K562 (cell line): ENCODE measurements at regions not wholly inside any gene's neighbourhood (a gene's known extent, or its start where the extent isn't known, plus 50 kb on each side); places are given as distances from the start of the nearest gene placed in this dataset.

Experiments
- ATAC-seq: fragments of 200-7000 bp; cut with Tn5 transposase; 3 replicates; pipeline ENCODE4 v1.9.1; 2020; ENCODE audit warnings: moderate library complexity
- BruUV-seq: library from RNA; stranded (reverse); fragments of 400-500 nt; replicated peaks from 2 replicates; lab custom pipeline; 2021; lab: Mats Ljungman, UMichigan
- CTCF ChIA-PET: fragments of 300-600 bp; formaldehyde crosslinking; extraction: SDS; loops from one replicate; lab custom pipeline; 2021; ENCODE audit warnings: low intra/inter-chr PET ratio; lab: Yijun Ruan, JAX
- POLR2A ChIA-PET: fragments of 300-600, 350-650 bp; sonication (Branson Sonifier 250); formaldehyde crosslinking; extraction: SDS; loops from one replicate; lab custom pipeline; 2021; ENCODE audit warnings: antibody characterized with exemption, inconsistent platforms; lab: Yijun Ruan, JAX
- DNase-seq, 4 experiments: peaks; one replicate each; pipeline versions ENCODE4 v3.0.0 to v3.0.0-alpha.2; 2011 to 2018; ENCODE audit warnings: low spot score in 3 of 4, mixed read lengths in 3 of 4; ENCODE audit errors: extremely low read depth in 1 of 4
- FAIRE-seq: peaks from 2 replicates; lab custom pipeline; 2011; peaks lifted over from hg19 to GRCh38; lab: Jason Lieb, UNC
- H2AFZ ChIP-seq: 2 replicates; pipeline ENCODE4 v1.6.0; 2011; ENCODE audit warnings: low read depth, low read length, control low read depth, inconsistent platforms
- H3K27ac ChIP-seq: fragments of 200-600 bp; 3 replicates; pipeline ENCODE4 v1.8.0; 2011; ENCODE audit warnings: low read depth, mild to moderate bottlenecking, control low read depth, inconsistent platforms, low read length, moderate library complexity, mixed read lengths; ENCODE audit errors: extremely low read depth
- H3K27me3 ChIP-seq, 2 experiments: fragments of 300-600 bp in 1 of 2; 2 replicates in 1 of 2; 3 replicates in 1 of 2; pipeline versions ENCODE4 v1.6.0 to v1.8.0; 2011; ENCODE audit warnings: inconsistent platforms in 2 of 2, low read length in 2 of 2, mild to moderate bottlenecking in 1 of 2, mixed read lengths in 1 of 2, moderate library complexity in 1 of 2; ENCODE audit not compliant: control insufficient read depth in 2 of 2, insufficient read depth in 2 of 2
- H3K36me3 ChIP-seq: fragments of 300-600 bp; 3 replicates; pipeline ENCODE4 v1.8.0; 2011; ENCODE audit warnings: mild to moderate bottlenecking, low read length, inconsistent platforms; ENCODE audit not compliant: control insufficient read depth, insufficient read depth
- H3K4me1 ChIP-seq, 2 experiments: fragments of 200-600 bp in 1 of 2; replicated peaks in 1 of 2; 2 replicates in 1 of 2; 3 replicates in 1 of 2; pipeline versions ENCODE4 v1.5.1 to v1.8.0; 2011; ENCODE audit warnings: inconsistent platforms in 2 of 2, low read length in 2 of 2, mild to moderate bottlenecking in 1 of 2, mixed read lengths in 1 of 2, moderate library complexity in 1 of 2; ENCODE audit not compliant: control insufficient read depth in 2 of 2, insufficient read depth in 2 of 2
- H3K4me2 ChIP-seq: 2 replicates; pipeline ENCODE4 v1.6.1; 2011; ENCODE audit warnings: low read length, control low read depth, inconsistent platforms, mixed read lengths; ENCODE audit not compliant: insufficient read depth
- H3K4me3 ChIP-seq: fragments of 200-600 bp; sonication (generic), shearing (Covaris generic); 2 replicates; pipeline ENCODE4 v1.5.1; 2016; ENCODE audit warnings: control low read depth, inconsistent platforms
- H3K79me2 ChIP-seq: fragments of 200-600 bp; 3 replicates; pipeline ENCODE4 v1.8.0; 2011; ENCODE audit warnings: low read length, inconsistent platforms; ENCODE audit not compliant: control insufficient read depth, insufficient read depth
- H3K9ac ChIP-seq, 2 experiments: 2 replicates each; pipeline versions ENCODE4 v1.6.0 to v1.6.1; 2011; ENCODE audit warnings: low read depth in 2 of 2, low read length in 2 of 2, control low read depth in 1 of 2, inconsistent platforms in 1 of 2, mild to moderate bottlenecking in 1 of 2, mixed read lengths in 1 of 2; ENCODE audit not compliant: insufficient read depth in 1 of 2
- H3K9me1 ChIP-seq: one replicate; pipeline ENCODE4 v1.6.0; 2011; ENCODE audit warnings: inconsistent platforms, mild to moderate bottlenecking, low read length, moderate library complexity; ENCODE audit not compliant: control insufficient read depth, insufficient read depth
- H3K9me3 ChIP-seq: replicated peaks from 2 replicates; pipeline ENCODE4 v1.5.1; 2011; ENCODE audit warnings: low read depth, low read length, inconsistent platforms; ENCODE audit not compliant: control insufficient read depth, insufficient read depth
- H4K20me1 ChIP-seq: replicated peaks from 2 replicates; pipeline ENCODE4 v1.6.1; 2011; ENCODE audit warnings: low read length, inconsistent platforms, mixed read lengths; ENCODE audit not compliant: control insufficient read depth, insufficient read depth
- ATF4 ChIP-seq: fragments of 450-650 bp; formaldehyde crosslinking; IDR thresholded peaks from 2 replicates; pipeline ENCODE4 v1.4.0; 2022; ENCODE audit warnings: mild to moderate bottlenecking, moderate library complexity
- BRF2 ChIP-seq: IDR thresholded peaks from 3 replicates; pipeline ENCODE4 v1.6.1; 2011; ENCODE audit warnings: borderline replicate concordance, mild to moderate bottlenecking; ENCODE audit not compliant: insufficient read length, insufficient read depth
- GATA2 ChIP-seq: sonication (generic); formaldehyde crosslinking; IDR thresholded peaks from 2 replicates; pipeline ENCODE4 v1.4.0; 2020; ENCODE audit warnings: mild to moderate bottlenecking, missing genetic modification reagents
- MTA1 ChIP-seq: fragments of 450-650 bp; IDR thresholded peaks from 2 replicates; pipeline ENCODE4 v1.6.1; 2017; ENCODE audit warnings: borderline replicate concordance
- NBN ChIP-seq: fragments of 450-650 bp; IDR thresholded peaks from 2 replicates; pipeline ENCODE4 v1.6.1; 2016; ENCODE audit warnings: low read depth, mild to moderate bottlenecking
- SRSF1 ChIP-seq: fragments of 200-400 bp; formaldehyde crosslinking; IDR thresholded peaks from 2 replicates; pipeline ENCODE4 v1.6.1; 2017; ENCODE audit warnings: mild to moderate bottlenecking, low read depth, low read length, moderate library complexity
- ZNF197 ChIP-seq: fragments of 200-800 bp; sonication (Bioruptor generic); IDR thresholded peaks from 2 replicates; pipeline ENCODE4 v1.6.1; 2016; ENCODE audit warnings: low read depth, missing genetic modification characterization, missing compliant biosample characterization
- ZNF280A ChIP-seq: fragments of 450-650 bp; IDR thresholded peaks from 2 replicates; pipeline ENCODE4 v1.6.1; 2018; ENCODE audit warnings: mild to moderate bottlenecking, low read depth; ENCODE audit not compliant: partially characterized antibody
- WGBS: fragments of 100-300 bp; shearing (Covaris generic); methylation state at CpG from one replicate; pipeline ENCODE4 v1.1.6; 2016; ENCODE audit warnings: low coverage, mixed read lengths; ENCODE audit not compliant: insufficient coverage; ENCODE audit errors: missing lambda C conversion rate; 5-methylcytosine and 5-hydroxymethylcytosine counted together
- in situ Hi-C: fragments of 300-500 bp; cut with MboI; formaldehyde crosslinking; loops from 4 replicates; pipeline ENCODE4 v1.15.0; 2018; ENCODE audit warnings: inconsistent platforms, mixed read lengths
- intact Hi-C: fragments of 100-400 bp; cut with micrococcal nuclease; formaldehyde crosslinking; loops from 2 replicates; pipeline ENCODE4 v1.14.2; 2022

GRCh38 chr9:88922091-88922490 is 69.2 kb upstream of the S1PR3 start:
- no TSS peak for BruUV-seq
- H3K27ac ChIP-seq = no peak overlapping the region
- ATAC-seq (no peak), DNase-seq (no peak), FAIRE-seq (no peak)
- no peak overlapping the region for H3K9ac ChIP-seq
- no peaks in the 10 kb centered on the region for H3K9me1 ChIP-seq
- intact Hi-C loops = no loop called here
- CTCF ChIA-PET = no interaction called here
- no peak overlapping the region for H2AFZ ChIP-seq
- POLR2A ChIA-PET = no interaction called here
- no peaks in the 10 kb centered on the region for H3K9me3 ChIP-seq
- TF ChIP-seq GATA2 (CRISPR knock-in tag) (no peak), ZNF197 (CRISPR knock-in tag) (no peak), ATF4 (no peak), ZNF280A (no peak), SRSF1 (no peak), BRF2 (no peak), MTA1 (no peak), NBN (no peak)
- in situ Hi-C loops = no loop called here
- H3K4me2 ChIP-seq = no peak overlapping the region
- H4K20me1 ChIP-seq = no peaks in the 10 kb centered on the region
- peaks cover 0 to 5% of the 10 kb centered on the region in 2 experiments; a peak in 1 of 5 replicates for H3K4me1 ChIP-seq
- no peaks in the 10 kb centered on the region for H3K36me3 ChIP-seq
- WGBS = 31% methylated on average over 8 of the region's 10 CpGs
- H3K4me3 ChIP-seq = no peak overlapping the region
- H3K27me3 ChIP-seq = no peaks in the 10 kb centered on the region
- H3K79me2 ChIP-seq = no peaks in the 10 kb centered on the region
